ENCODE measurements at regions not wholly inside any gene's neighbourhood (a gene's known extent, or its start where the extent isn't known, plus 50 kb on each side); places are given as distances from the start of the nearest gene placed in this dataset.

- TF ChIP-seq MAFK (IDR thresholded peaks at IDR 0.05; ENCODE audit: low read depth, low read length): no peak
- no peak for TF ChIP-seq ATF3 (IDR thresholded peaks at IDR 0.05; ENCODE audit: insufficient read depth, low read depth, low read length)
- TF ChIP-seq, protein P1, sequence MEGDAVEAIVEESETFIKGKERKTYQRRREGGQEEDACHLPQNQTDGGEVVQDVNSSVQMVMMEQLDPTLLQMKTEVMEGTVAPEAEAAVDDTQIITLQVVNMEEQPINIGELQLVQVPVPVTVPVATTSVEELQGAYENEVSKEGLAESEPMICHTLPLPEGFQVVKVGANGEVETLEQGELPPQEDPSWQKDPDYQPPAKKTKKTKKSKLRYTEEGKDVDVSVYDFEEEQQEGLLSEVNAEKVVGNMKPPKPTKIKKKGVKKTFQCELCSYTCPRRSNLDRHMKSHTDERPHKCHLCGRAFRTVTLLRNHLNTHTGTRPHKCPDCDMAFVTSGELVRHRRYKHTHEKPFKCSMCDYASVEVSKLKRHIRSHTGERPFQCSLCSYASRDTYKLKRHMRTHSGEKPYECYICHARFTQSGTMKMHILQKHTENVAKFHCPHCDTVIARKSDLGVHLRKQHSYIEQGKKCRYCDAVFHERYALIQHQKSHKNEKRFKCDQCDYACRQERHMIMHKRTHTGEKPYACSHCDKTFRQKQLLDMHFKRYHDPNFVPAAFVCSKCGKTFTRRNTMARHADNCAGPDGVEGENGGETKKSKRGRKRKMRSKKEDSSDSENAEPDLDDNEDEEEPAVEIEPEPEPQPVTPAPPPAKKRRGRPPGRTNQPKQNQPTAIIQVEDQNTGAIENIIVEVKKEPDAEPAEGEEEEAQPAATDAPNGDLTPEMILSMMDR (IDR thresholded peaks at IDR 0.05; ENCODE audit: control extremely low read depth in 1 of 3, insufficient read depth in 1 of 3, low read depth in 1 of 3, low read length in 3 of 3): no peak
- no peak for TF ChIP-seq POLR2AphosphoS5 (IDR thresholded peaks at IDR 0.05; ENCODE audit: low read depth, low read length)
- TF ChIP-seq POLR2A (IDR thresholded peaks at IDR 0.05; ENCODE audit: control extremely low read depth in 1 of 2, low read depth in 2 of 2, low read length in 2 of 2): no peak
- no peak for TF ChIP-seq EP300 (IDR thresholded peaks at IDR 0.05; ENCODE audit: borderline replicate concordance in 1 of 2, low read depth in 2 of 2, low read length in 2 of 2)
- TF ChIP-seq CREB1 (IDR thresholded peaks at IDR 0.05): no peak
- TF ChIP-seq PHF8 (conservative IDR thresholded peaks at IDR 0.05; ENCODE audit: low read depth, low read length): no peak
- TF ChIP-seq RFX5 (IDR thresholded peaks at IDR 0.05; ENCODE audit: borderline replicate concordance, low read depth, low read length): no peak
- no peak for TF ChIP-seq MAX (IDR thresholded peaks at IDR 0.05)
These were observed 329.6 kb upstream of the CLNK start for GRCh38 chr4:11014199-11014598.

Measured in H1 (cell line).